Subcutaneous abdominal adipose tissue (tissue), 5 donors: ENCODE measurements at regions not wholly inside any gene's neighbourhood (a gene's known extent, or its start where the extent isn't known, plus 50 kb on each side); places are given as distances from the start of the nearest gene placed in this dataset.

ENCODE experiments used
- H3K27ac ChIP-seq: one replicate; pipeline ENCODE4 v1.7.0; 2013; ENCODE audit warnings: low read depth, mild to moderate bottlenecking, inconsistent platforms, low read length, moderate library complexity
- H3K27me3 ChIP-seq, 5 donors: one replicate each; pipeline ENCODE4 v1.7.0; 2013; ENCODE audit warnings: low read length in 5 of 5, inconsistent platforms in 1 of 5; ENCODE audit not compliant: control insufficient read depth in 5 of 5, insufficient read depth in 4 of 5
- H3K36me3 ChIP-seq, 5 donors: one replicate each; pipeline ENCODE4 v1.7.0; 2013; ENCODE audit warnings: low read length in 5 of 5; ENCODE audit not compliant: control insufficient read depth in 5 of 5, insufficient read depth in 5 of 5
- H3K4me1 ChIP-seq, 5 donors: one replicate each; pipeline ENCODE4 v1.7.0; 2013; ENCODE audit warnings: low read length in 5 of 5, mild to moderate bottlenecking in 3 of 5, moderate library complexity in 1 of 5; ENCODE audit not compliant: control insufficient read depth in 5 of 5, insufficient read depth in 5 of 5
- H3K4me3 ChIP-seq, 5 donors: one replicate each; pipeline ENCODE4 v1.7.0; 2013; ENCODE audit warnings: low read length in 5 of 5, low read depth in 1 of 5
- H3K9ac ChIP-seq, 5 donors: one replicate each; pipeline ENCODE4 v1.7.0; 2013; ENCODE audit warnings: low read length in 5 of 5, mild to moderate bottlenecking in 4 of 5, moderate library complexity in 3 of 5
- H3K9me3 ChIP-seq, 5 donors: one replicate each; pipeline ENCODE4 v1.7.0; 2013; ENCODE audit warnings: low read length in 5 of 5; ENCODE audit not compliant: control insufficient read depth in 5 of 5
- donor health status: healthy.
- donor health status: healthy.
- donor health status: healthy.
- donor health status: healthy.
- donor health status: healthy.

GRCh38 chr2:101612019-101612418, 85.5 kb upstream of the MAP4K4 start:
- Histone ChIP-seq H3K27ac (no peak overlapping the region), H3K4me3 (no peak overlapping the region), H3K9me3 (no peaks in the 10 kb centered on the region)

GRCh38 chr2:101610750-101611315, 86.7 kb upstream of the MAP4K4 start:
- no peak overlapping the region for H3K9ac ChIP-seq
- H3K36me3 ChIP-seq = no peaks in the 10 kb centered on the region
- no peaks in the 10 kb centered on the region for H3K9me3 ChIP-seq
- H3K4me3 ChIP-seq = no peak overlapping the region
- no peaks in the 10 kb centered on the region for H3K4me1 ChIP-seq
- peaks cover 0 to 4% (median 0%) of the 10 kb centered on the region in 5 donors for H3K27me3 ChIP-seq
- H3K27ac ChIP-seq = no peak overlapping the region

More at GRCh38 chr2:101612019-101612418, 85.5 kb upstream of the MAP4K4 start:
- Histone ChIP-seq H3K36me3 (no peaks in the 10 kb centered on the region), H3K27me3 (peaks cover 0 to 4% (median 0%) of the 10 kb centered on the region in 5 donors), H3K9ac (no peak overlapping the region), H3K4me1 (no peaks in the 10 kb centered on the region)

- peaks cover 0 to 4% (median 0%) of the 10 kb centered on the region in 5 donors for H3K27me3 ChIP-seq
- no peak overlapping the region for H3K4me3 ChIP-seq
- H3K4me1 ChIP-seq = no peaks in the 10 kb centered on the region
- no peaks in the 10 kb centered on the region for H3K36me3 ChIP-seq
- no peak overlapping the region for H3K27ac ChIP-seq
- H3K9ac ChIP-seq = no peak overlapping the region
- H3K9me3 ChIP-seq = peaks cover 0 to 4% (median 0%) of the 10 kb centered on the region in 5 donors
Measured at GRCh38 chr2:101609433-101609832, 88.1 kb upstream of the MAP4K4 start.

GRCh38 chr2:101608408-101609310, 88.8 kb upstream of the MAP4K4 start:
- H3K9me3 ChIP-seq = peaks cover 0 to 4% (median 0%) of the 10 kb centered on the region in 5 donors
- H3K4me1 ChIP-seq = no peaks in the 10 kb centered on the region

GRCh38 chr2:101597347-101597944, 100.1 kb upstream of the MAP4K4 start:
- Histone ChIP-seq H3K27me3 (no peaks in the 10 kb centered on the region), H3K36me3 (no peaks in the 10 kb centered on the region), H3K9ac (no peak overlapping the region), H3K9me3 (no peaks in the 10 kb centered on the region), H3K4me3 (no peak overlapping the region), H3K4me1 (peaks cover 0 to 4% (median 0%) of the 10 kb centered on the region in 5 donors), H3K27ac (no peak overlapping the region)

More at GRCh38 chr2:101608408-101609310, 88.8 kb upstream of the MAP4K4 start:
- H3K27me3 ChIP-seq = peaks cover 0 to 4% (median 0%) of the 10 kb centered on the region in 5 donors
- H3K4me3 ChIP-seq = no peak overlapping the region
- H3K36me3 ChIP-seq = no peaks in the 10 kb centered on the region
- no peak overlapping the region for H3K27ac ChIP-seq
- H3K9ac ChIP-seq = no peak overlapping the region

GRCh38 chr2:101596333-101596732, 101.2 kb upstream of the MAP4K4 start:
- peaks cover 0 to 4% (median 0%) of the 10 kb centered on the region in 5 donors for H3K4me1 ChIP-seq
- no peak overlapping the region for H3K9ac ChIP-seq
- H3K27ac ChIP-seq = no peak overlapping the region
- H3K27me3 ChIP-seq = no peaks in the 10 kb centered on the region
- H3K36me3 ChIP-seq = no peaks in the 10 kb centered on the region
- H3K9me3 ChIP-seq = no peaks in the 10 kb centered on the region
- H3K4me3 ChIP-seq = no peak overlapping the region

- no peak overlapping the region for H3K27ac ChIP-seq
- peaks cover 0 to 6% (median 3%) of the 10 kb centered on the region in 5 donors for H3K9me3 ChIP-seq
- no peaks in the 10 kb centered on the region for H3K27me3 ChIP-seq
- no peaks in the 10 kb centered on the region for H3K4me1 ChIP-seq
- H3K9ac ChIP-seq = no peak overlapping the region
- no peak overlapping the region for H3K4me3 ChIP-seq
- no peaks in the 10 kb centered on the region for H3K36me3 ChIP-seq
Measured at GRCh38 chr2:101587251-101587650, 110.3 kb upstream of the MAP4K4 start.

GRCh38 chr2:101583861-101584260, 108.9 kb upstream of the RFX8 start:
- Histone ChIP-seq H3K36me3 (no peaks in the 10 kb centered on the region), H3K27ac (no peak overlapping the region), H3K4me3 (no peak overlapping the region), H3K9ac (no peak overlapping the region), H3K27me3 (no peaks in the 10 kb centered on the region), H3K9me3 (peaks cover 0 to 4% (median 0%) of the 10 kb centered on the region in 5 donors), H3K4me1 (no peaks in the 10 kb centered on the region)

- Histone ChIP-seq H3K9me3 (peaks cover 0 to 4% (median 0%) of the 10 kb centered on the region in 5 donors), H3K9ac (no peak overlapping the region), H3K36me3 (no peaks in the 10 kb centered on the region), H3K4me3 (no peak overlapping the region), H3K4me1 (peaks cover 0 to 3% (median 0%) of the 10 kb centered on the region in 5 donors), H3K27ac (no peak overlapping the region), H3K27me3 (no peaks in the 10 kb centered on the region)
Measured at GRCh38 chr2:101581675-101582299, 106.9 kb upstream of the RFX8 start.
